ENCODE measurements at regions not wholly inside any gene's neighbourhood (a gene's known extent, or its start where the extent isn't known, plus 50 kb on each side); places are given as distances from the start of the nearest gene placed in this dataset.

GRCh38 chr14:81784084-81784483 is 250.4 kb upstream of the SEL1L start:
- H3K27ac ChIP-seq = no peak overlapping the region
- intact Hi-C loops (cut with DNase I) = no loop called here

GRCh38 chr14:81797315-81797714 is 263.7 kb upstream of the SEL1L start:
- intact Hi-C loops (cut with DNase I) = no loop called here
- TF ChIP-seq POLR2AphosphoS5 (IDR thresholded peaks at IDR 0.05) (peak in 1 of 4 donors; percentile 15), POLR2A (IDR thresholded peaks at IDR 0.05) (no peak)
- Histone ChIP-seq H3K4me3 (no peak overlapping the region), H3K9me3 (no peaks in the 10 kb centered on the region), H3K36me3 (no peaks in the 10 kb centered on the region), H3K4me1 (peaks cover 0 to 24% (median 14%) of the 10 kb centered on the region in 4 donors), H3K27me3 (no peaks in the 10 kb centered on the region), H3K27ac (no peak overlapping the region)
- 65 to 84% methylated on average over 2 of the region's 2 CpGs for WGBS, 2 donors
- DNase-seq = no peak

More at GRCh38 chr14:81784084-81784483, 250.4 kb upstream of the SEL1L start:
- WGBS, 2 donors = 84 to 91% methylated on average over 5 of the region's 5 CpGs
- Histone ChIP-seq H3K27me3 (no peaks in the 10 kb centered on the region), H3K9me3 (peaks cover 0 to 2% (median 0%) of the 10 kb centered on the region in 4 donors), H3K36me3 (no peaks in the 10 kb centered on the region), H3K4me1 (peaks cover 0 to 8% (median 0%) of the 10 kb centered on the region in 4 donors), H3K4me3 (no peak overlapping the region)
- no peak for DNase-seq
- no peak for TF ChIP-seq POLR2AphosphoS5 (IDR thresholded peaks at IDR 0.05)
- no peak for TF ChIP-seq CTCF (IDR thresholded peaks at IDR 0.05)
- TF ChIP-seq EP300 (IDR thresholded peaks at IDR 0.05) = no peak

GRCh38 chr14:81801921-81802320 is 268.3 kb upstream of the SEL1L start:
- Histone ChIP-seq H3K27me3 (no peaks in the 10 kb centered on the region), H3K4me1 (peaks cover 0 to 32% (median 21%) of the 10 kb centered on the region in 4 donors), H3K4me3 (peak overlapping the region in 2 of 4 donors; percentile 3 to 6), H3K9me3 (no peaks in the 10 kb centered on the region), H3K36me3 (no peaks in the 10 kb centered on the region), H3K27ac (peak overlapping the region in 3 of 4 donors; percentile 33 to 52 (median 35))
- intact Hi-C loops (cut with DNase I) = no loop called here
- DNase-seq = no peak
- WGBS, 2 donors = 83 to 86% methylated on average over 5 of the region's 5 CpGs
- TF ChIP-seq POLR2A (IDR thresholded peaks at IDR 0.05) (no peak), CTCF (IDR thresholded peaks at IDR 0.05) (no peak), EP300 (IDR thresholded peaks at IDR 0.05) (peak in 1 of 4 donors; percentile 53), POLR2AphosphoS5 (IDR thresholded peaks at IDR 0.05) (peak in 3 of 4 donors; percentile 48 to 87 (median 85))

GRCh38 chr14:81802341-81802740 is 268.7 kb upstream of the SEL1L start:
- DNase-seq = no peak
- Histone ChIP-seq H3K27me3 (no peaks in the 10 kb centered on the region), H3K4me3 (peak overlapping the region in 1 of 4 donors; percentile 6), H3K4me1 (peaks cover 0 to 27% (median 20%) of the 10 kb centered on the region in 4 donors), H3K27ac (peak overlapping the region in 3 of 4 donors; percentile 33 to 52 (median 35)), H3K9me3 (no peaks in the 10 kb centered on the region), H3K36me3 (no peaks in the 10 kb centered on the region)
- 58 to 60% methylated on average over 2 of the region's 2 CpGs for WGBS, 2 donors
- TF ChIP-seq CTCF (IDR thresholded peaks at IDR 0.05) (no peak), POLR2AphosphoS5 (IDR thresholded peaks at IDR 0.05) (no peak), EP300 (IDR thresholded peaks at IDR 0.05) (no peak)
- intact Hi-C loops (cut with DNase I) = no loop called here

- Histone ChIP-seq H3K27ac (no peak overlapping the region), H3K4me1 (peaks cover 0 to 23% (median 18%) of the 10 kb centered on the region in 4 donors), H3K36me3 (no peaks in the 10 kb centered on the region), H3K27me3 (no peaks in the 10 kb centered on the region), H3K9me3 (peaks cover 0 to 2% (median 0%) of the 10 kb centered on the region in 4 donors), H3K4me3 (no peak overlapping the region)
- WGBS, 2 donors = 24 to 61% methylated on average over 2 of the region's 2 CpGs
- intact Hi-C loops (cut with DNase I) = no loop called here
- no peak for DNase-seq
- no peak for TF ChIP-seq POLR2AphosphoS5 (IDR thresholded peaks at IDR 0.05)
- no peak for TF ChIP-seq CTCF (IDR thresholded peaks at IDR 0.05)
- TF ChIP-seq EP300 (IDR thresholded peaks at IDR 0.05) = no peak
- no peak for TF ChIP-seq POLR2A (IDR thresholded peaks at IDR 0.05)
These were observed 272.1 kb upstream of the SEL1L start for GRCh38 chr14:81805785-81806184.

Data from sigmoid colon (tissue), 6 donors.